ENCODE measurements at regions not wholly inside any gene's neighbourhood (a gene's known extent, or its start where the extent isn't known, plus 50 kb on each side); places are given as distances from the start of the nearest gene placed in this dataset.

GRCh38 chr20:39651645-39652325 lies 689.6 kb downstream of the DHX35 start:
- TF ChIP-seq POLR2A (IDR thresholded peaks at IDR 0.05) (no peak), CTCF (IDR thresholded peaks at IDR 0.05) (no peak), POLR2AphosphoS5 (IDR thresholded peaks at IDR 0.05) (no peak), EP300 (IDR thresholded peaks at IDR 0.05) (no peak)
